Activated effector memory CD4-positive, alpha-beta T cell treated with anti-CD3 and anti-CD28 coated beads, Interleukin-2, amount 50 U/mL, for 16 hours (primary cell): ENCODE measurements at regions not wholly inside any gene's neighbourhood (a gene's known extent, or its start where the extent isn't known, plus 50 kb on each side); places are given as distances from the start of the nearest gene placed in this dataset.

Experiments
- DNase-seq: peaks from one replicate; pipeline ENCODE4 v3.0.0-alpha.2; 2020

DNA sequence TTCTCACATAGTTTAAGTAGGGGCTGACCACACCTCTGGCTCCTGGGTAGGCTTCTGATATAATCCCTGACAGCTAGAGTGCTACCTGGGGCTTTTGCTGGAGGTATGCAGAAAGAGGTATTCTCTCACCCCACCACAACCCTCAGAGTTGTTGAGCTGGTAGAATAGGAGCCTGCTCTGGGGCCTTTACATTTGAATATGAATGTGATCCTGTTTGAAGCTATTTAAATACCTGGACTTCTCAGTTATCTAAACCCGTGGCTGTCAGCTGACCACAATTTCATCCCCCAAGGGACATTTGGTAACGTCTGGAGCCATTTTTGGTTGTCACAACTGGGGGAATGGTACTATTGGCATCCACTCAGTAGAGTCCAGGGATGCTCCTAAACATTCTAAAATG, 669.1 kb downstream of the SATB2 start:
- no peak for DNase-seq

GRCh38 chr2:198782734-198783133, 675.0 kb downstream of the SATB2 start:
- DNase-seq, result no peak

- no peak for DNase-seq
Measured at GRCh38 chr2:198776616-198777406, 680.9 kb downstream of the SATB2 start.

DNA sequence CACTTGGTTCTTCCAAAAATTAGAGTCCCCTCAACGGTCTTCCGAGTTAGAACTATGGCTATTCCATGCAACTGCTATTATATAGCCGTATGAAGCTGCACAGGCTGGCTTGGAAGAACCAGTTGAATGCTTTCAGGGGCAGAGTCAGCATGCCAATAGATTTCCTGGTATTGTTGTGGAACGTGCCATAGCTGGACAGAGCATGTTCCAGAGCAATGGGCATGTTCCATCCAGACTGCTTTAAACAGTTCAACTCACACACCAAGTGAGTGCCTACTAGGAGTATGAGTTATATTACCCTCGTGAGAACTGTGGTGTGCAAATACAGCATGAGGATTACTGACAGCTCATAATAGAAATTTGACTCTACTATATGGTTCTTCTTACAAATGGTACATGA, 682.0 kb downstream of the SATB2 start:
- DNase-seq, result no peak

GRCh38 chr2:198774576-198774975, 683.2 kb downstream of the SATB2 start:
- DNase-seq, result no peak

GRCh38 chr2:198767694-198768093, 690.0 kb downstream of the SATB2 start:
- DNase-seq, result no peak

- no peak for DNase-seq
Measured at GRCh38 chr2:198763793-198764192, 693.9 kb downstream of the SATB2 start.

DNA sequence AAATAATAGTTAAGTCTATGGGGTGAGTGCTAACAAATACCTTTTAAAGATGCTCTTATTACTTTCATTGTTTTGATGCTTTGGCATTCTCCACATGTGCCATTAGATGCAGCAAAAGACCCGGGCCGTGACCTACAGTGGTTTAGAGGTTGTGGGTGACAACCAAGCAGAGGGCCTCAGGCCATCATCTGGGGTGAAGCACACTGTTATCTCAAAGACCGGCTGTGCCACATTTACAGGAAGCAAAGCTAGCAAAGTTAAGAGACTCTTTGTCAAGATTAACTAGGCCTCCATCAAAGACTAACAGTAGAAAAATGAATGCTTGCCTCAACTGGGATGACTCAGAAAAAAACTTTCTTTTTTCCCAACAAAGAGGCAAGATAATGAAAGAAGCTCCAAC, 695.3 kb downstream of the SATB2 start:
- DNase-seq, result no peak

GRCh38 chr2:198757069-198757468, 700.7 kb downstream of the SATB2 start:
- DNase-seq, result no peak

GRCh38 chr2:198756166-198756565, 701.6 kb downstream of the SATB2 start:
- no peak for DNase-seq

DNA sequence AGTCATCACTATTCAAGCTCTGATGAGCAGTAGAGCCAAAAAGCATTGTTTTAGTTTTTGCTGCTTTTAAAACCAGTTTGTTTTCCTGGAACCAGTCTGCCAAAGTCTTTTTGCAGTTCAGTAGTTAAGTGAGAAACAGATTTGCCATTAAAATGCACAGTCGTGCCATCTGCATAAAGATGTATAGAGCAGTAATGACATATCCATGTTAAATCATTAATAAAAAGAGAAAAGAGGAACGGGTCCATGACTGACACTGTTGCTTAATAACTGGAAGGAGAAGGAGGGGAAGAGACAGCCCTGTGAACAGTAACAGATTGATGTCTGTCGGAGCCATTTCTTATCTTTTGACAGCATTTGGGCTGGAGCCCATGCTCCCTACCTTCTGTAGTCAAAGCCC, 704.6 kb downstream of the SATB2 start:
- no peak for DNase-seq

GRCh38 chr2:198749364-198749763, 708.4 kb downstream of the SATB2 start:
- DNase-seq, result no peak

- no peak for DNase-seq
Measured at GRCh38 chr2:198731842-198732399, 725.8 kb downstream of the SATB2 start.

DNA sequence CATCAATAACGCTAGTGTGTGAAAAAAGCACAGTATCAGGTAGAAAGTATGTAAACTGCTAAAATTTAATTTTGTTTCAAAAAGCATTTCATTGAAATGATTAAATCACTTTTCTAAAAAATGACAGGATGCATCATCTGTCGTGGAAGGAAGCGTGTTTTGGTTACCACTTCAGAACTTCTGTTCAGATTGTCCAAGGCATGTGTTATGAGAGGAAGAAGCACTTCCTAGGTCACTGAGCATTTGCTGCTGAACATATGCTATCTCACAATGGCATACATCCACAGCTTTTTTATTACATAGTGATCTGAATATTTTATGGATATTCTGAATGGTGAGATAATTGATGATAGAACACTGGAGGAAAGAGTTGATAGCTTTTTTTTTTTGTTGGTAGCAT, 737.5 kb downstream of the SATB2 start:
- DNase-seq, result no peak

GRCh38 chr2:198717451-198717850, 740.3 kb downstream of the SATB2 start:
- DNase-seq, result no peak

DNA sequence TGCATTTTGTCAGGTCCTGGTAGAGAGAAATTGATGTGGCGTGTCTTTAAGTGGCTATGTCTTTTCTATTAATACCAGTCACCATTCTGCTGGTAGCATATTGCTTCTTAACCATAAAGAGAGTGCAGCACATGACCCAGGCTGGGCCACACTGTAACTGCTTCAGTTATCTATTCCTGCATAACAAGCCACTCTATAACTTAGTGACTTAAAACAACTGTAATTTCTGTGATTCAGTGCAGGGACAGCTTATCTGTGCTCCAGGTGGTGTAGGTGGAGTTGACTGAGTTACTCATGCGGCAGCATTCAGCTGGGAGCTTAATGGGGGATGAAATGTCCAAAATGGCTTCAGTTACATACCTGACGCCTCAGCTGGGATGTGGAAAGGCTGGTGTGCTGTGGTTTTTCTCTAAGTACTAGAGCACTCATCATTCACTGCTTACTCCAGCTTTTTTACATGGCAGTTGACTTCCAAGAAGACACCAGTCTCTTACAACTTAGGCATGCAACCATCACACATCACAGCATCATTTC, 742.4 kb downstream of the SATB2 start:
- no peak for DNase-seq

DNA sequence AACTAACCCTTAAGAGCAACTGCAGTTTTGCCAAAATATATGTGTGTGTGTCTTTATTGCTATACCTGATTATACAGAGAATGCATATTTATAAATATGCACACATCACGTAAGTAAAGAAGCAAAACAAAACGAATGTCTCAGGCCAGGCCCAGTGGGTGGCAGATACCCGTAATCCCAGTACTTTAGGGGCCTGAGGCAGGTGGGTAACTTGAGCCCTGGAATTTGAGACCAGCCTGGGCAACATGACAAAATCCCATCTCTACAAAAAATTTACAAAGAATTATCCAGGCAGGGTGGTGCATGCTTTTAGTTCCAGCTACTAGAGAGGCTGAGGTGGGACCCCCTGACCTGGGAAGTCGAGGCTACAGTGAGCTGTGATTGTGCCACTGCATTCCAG, 745.3 kb downstream of the SATB2 start:
- DNase-seq, result no peak

- DNase-seq, result no peak
Measured at GRCh38 chr2:198711484-198711883, 746.3 kb downstream of the SATB2 start.

- no peak for DNase-seq
Measured at GRCh38 chr2:198710562-198710961, 747.2 kb downstream of the SATB2 start.

DNA sequence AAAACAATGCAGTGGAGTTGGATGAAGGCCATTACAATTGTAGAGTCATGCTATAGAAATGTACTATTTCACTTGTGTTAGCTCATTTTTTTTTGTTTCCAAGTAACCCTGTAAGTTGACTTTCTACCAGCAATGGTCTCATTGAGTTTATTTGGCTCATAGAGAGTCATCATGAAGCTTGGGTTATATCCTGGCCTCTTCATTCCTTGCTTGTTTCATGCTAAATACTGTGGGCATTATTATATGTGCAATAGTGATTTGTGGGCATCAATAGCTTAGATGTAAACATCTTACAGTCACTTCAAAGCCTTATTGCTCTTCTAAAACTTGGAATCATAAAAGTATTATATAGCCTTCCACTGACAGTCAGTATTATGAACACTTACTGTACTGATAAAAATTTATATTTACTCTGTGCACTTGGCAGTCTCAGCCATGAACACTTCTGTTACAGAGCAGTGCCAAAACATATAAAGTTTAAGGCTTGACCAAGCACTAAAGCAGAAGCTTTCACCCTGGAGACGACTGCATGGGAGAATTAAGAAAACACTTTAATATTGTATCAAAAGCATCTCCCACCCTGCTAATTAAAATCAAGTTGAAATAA, 751.2 kb downstream of the SATB2 start:
- no peak for DNase-seq

DNA sequence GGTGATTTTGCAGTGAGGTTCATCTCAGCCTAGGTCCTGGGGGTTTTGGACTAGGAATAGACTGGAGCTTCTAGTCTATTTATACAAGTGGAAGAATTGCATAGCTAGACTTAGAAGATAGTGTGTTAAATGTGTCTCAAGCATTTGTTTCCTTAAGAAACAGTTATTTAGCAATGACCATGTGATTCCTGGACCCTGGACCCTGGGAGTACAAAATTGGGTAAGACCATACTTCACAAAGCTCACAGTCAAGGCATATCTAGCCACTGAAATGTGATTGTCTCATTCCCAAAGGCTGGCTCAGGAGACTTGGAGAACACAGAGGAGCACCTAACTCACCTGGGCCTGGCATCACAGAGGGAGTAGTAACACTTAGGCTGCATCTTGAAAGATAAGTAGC, 754.5 kb downstream of the SATB2 start:
- no peak for DNase-seq

DNA sequence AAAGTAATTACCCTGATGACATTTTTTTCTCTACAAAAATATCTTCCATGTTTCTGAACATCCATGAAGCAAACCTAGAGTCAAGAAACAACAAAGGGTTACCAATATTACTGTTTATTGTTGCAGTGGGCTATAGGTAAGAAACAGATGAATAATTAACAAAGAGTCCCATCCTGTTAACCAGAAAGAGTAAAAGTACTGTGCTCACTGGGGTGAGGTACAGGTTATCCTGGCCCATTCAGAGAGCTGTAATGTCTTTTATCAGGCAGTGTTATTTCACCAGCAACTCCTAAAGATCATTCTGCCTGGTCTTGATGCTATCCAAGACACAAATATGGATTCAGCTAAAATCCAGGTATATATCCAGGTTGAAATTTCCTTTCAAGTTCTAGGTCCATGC, 754.9 kb downstream of the SATB2 start:
- DNase-seq, result no peak

GRCh38 chr2:198701481-198701880, 756.3 kb downstream of the SATB2 start:
- DNase-seq, result no peak

DNA sequence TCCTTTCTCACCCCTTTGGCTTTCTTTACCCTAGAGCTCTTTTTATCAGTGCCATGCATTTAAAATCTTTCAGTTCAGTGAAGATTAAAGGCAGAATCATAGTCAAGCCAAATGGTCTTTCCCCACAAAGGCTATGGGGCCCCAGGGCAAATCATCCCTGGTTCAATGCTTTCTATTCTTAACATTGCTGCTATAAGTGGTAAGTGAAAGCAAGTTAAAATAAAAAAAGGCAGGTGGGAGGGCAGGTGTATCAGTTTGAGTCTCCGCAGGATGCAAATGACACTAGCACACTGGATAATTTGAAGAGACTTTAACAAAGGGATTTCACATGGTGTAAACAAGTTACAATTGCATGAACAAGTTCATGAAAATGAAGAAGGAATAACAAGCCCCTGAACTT, 757.4 kb downstream of the SATB2 start:
- DNase-seq, result no peak
